A549 (cell line): ENCODE measurements at regions not wholly inside any gene's neighbourhood (a gene's known extent, or its start where the extent isn't known, plus 50 kb on each side); places are given as distances from the start of the nearest gene placed in this dataset.

Experiments used
- ATAC-seq, 2 experiments: fragments of 200-7000 bp in 1 of 2; fragments of >200 bp in 1 of 2; cut with Nextera tagmentation in 1 of 2; cut with Tn5 transposase in 1 of 2; 3 replicates each; pipeline versions ENCODE4 v1.8.0 to v1.9.1; 2018 to 2020; ENCODE audit warnings: mild to moderate bottlenecking in 1 of 2, moderate library complexity in 1 of 2
- CTCF ChIA-PET: fragments of 300-600 bp; sonication (Branson Sonifier 250); formaldehyde crosslinking; extraction: SDS; loops from one replicate; lab custom pipeline; 2021; ENCODE audit warnings: antibody characterized with exemption, inconsistent platforms; lab: Yijun Ruan, JAX
- POLR2A ChIA-PET: fragments of 350-600 bp; formaldehyde crosslinking; extraction: SDS; loops from one replicate; lab custom pipeline; 2021; ENCODE audit warnings: antibody characterized with exemption, inconsistent platforms; lab: Yijun Ruan, JAX
- DNase-seq, 2 experiments: peaks; one replicate each; pipeline versions ENCODE4 v3.0.0 to v3.0.0-alpha.2; 2011 to 2016; ENCODE audit warnings: low read depth in 1 of 2, low spot score in 1 of 2
- FAIRE-seq: peaks from 2 replicates; lab custom pipeline; 2011; peaks lifted over from hg19 to GRCh38; lab: Jason Lieb, UNC
- H3K27ac ChIP-seq, 2 experiments: fragments of >200 bp; sonication (Bioruptor Twin); formaldehyde crosslinking; 3 replicates each; pipeline ENCODE4 v1.5.1; 2016 to 2017
- H3K4me1 ChIP-seq: fragments of >200 bp; sonication (Bioruptor Twin); formaldehyde crosslinking; 3 replicates; pipeline ENCODE4 v1.6.1; 2016
- H3K4me2 ChIP-seq: fragments of >200 bp; sonication (Bioruptor Twin); formaldehyde crosslinking; 3 replicates; pipeline ENCODE4 v1.6.1; 2016
- H3K4me3 ChIP-seq: fragments of >200 bp; sonication (Bioruptor Twin); formaldehyde crosslinking; 3 replicates; pipeline ENCODE4 v1.5.1; 2016
- H3K9me3 ChIP-seq: fragments of >200 bp; sonication (Bioruptor Twin); formaldehyde crosslinking; 3 replicates; pipeline ENCODE4 v1.6.1; 2016
- BHLHE40 ChIP-seq: IDR thresholded peaks from 2 replicates; pipeline ENCODE4 v1.6.1; 2012; ENCODE audit warnings: low read depth, low read length, inconsistent platforms
- CBX2 ChIP-seq: fragments of 200-600 bp; sonication (generic); IDR thresholded peaks from 2 replicates; pipeline ENCODE4 v1.6.1; 2016; ENCODE audit warnings: low read depth, mild to moderate bottlenecking, borderline replicate concordance
- CEBPB ChIP-seq, 2 experiments: fragments of >200 bp in 1 of 2; sonication (Bioruptor Twin) in 1 of 2; formaldehyde crosslinking in 1 of 2; IDR thresholded peaks; 2 replicates each; pipeline ENCODE4 v1.6.1; 2012 to 2016
- CTCF ChIP-seq: fragments of >200 bp; sonication (Bioruptor Twin); formaldehyde crosslinking; IDR thresholded peaks from 3 replicates; pipeline ENCODE4 v1.5.1; 2016
- EHF ChIP-seq: fragments of 250-450 bp; sonication (Bioruptor Pico); IDR thresholded peaks from 2 replicates; pipeline ENCODE4 v1.5.0; 2020; ENCODE audit warnings: mild to moderate bottlenecking
- EP300 ChIP-seq, 2 experiments: fragments of >200 bp; sonication (Bioruptor Twin); formaldehyde crosslinking; IDR thresholded peaks; 2 replicates in 1 of 2; 3 replicates in 1 of 2; pipeline ENCODE4 v1.6.1; 2016 to 2017
- FOSL2 ChIP-seq, 2 experiments: fragments of 450-650 bp in 1 of 2; fragments of >200 bp in 1 of 2; sonication (Bioruptor Twin) in 1 of 2; formaldehyde crosslinking; IDR thresholded peaks; 2 replicates each; pipeline versions ENCODE4 v1.5.0 to v1.6.1; 2016 to 2020; ENCODE audit warnings: mild to moderate bottlenecking in 1 of 2, moderate library complexity in 1 of 2
- FOXS1 ChIP-seq: fragments of 250-450 bp; sonication (Bioruptor Pico); IDR thresholded peaks from 2 replicates; pipeline ENCODE4 v1.5.0; 2020; ENCODE audit warnings: mild to moderate bottlenecking, moderate library complexity
- HEYL ChIP-seq: fragments of 250-450 bp; sonication (Bioruptor Pico); IDR thresholded peaks from 2 replicates; pipeline ENCODE4 v1.8.0; 2021; ENCODE audit warnings: mild to moderate bottlenecking, moderate library complexity
- HMGXB4 ChIP-seq: fragments of 250-450 bp; sonication (Bioruptor Pico); IDR thresholded peaks from 2 replicates; pipeline ENCODE4 v1.5.0; 2021; ENCODE audit warnings: mild to moderate bottlenecking, moderate library complexity, borderline replicate concordance
- MYC ChIP-seq: IDR thresholded peaks from 2 replicates; pipeline ENCODE4 v1.6.1; 2012; ENCODE audit warnings: mild to moderate bottlenecking, inconsistent platforms, low read length, improper control_type of control experiment, borderline replicate concordance
- NFE2L2 ChIP-seq: fragments of 150-350 bp; conservative IDR thresholded peaks from 2 replicates; pipeline ENCODE4 v1.6.1; 2014; ENCODE audit warnings: low read length
- PBX3 ChIP-seq: IDR thresholded peaks from 2 replicates; pipeline ENCODE4 v1.6.1; 2012
- POLR2A ChIP-seq: IDR thresholded peaks from 2 replicates; pipeline ENCODE4 v1.6.1; 2012; ENCODE audit warnings: mild to moderate bottlenecking, low read length
- POLR2AphosphoS2 ChIP-seq: conservative IDR thresholded peaks from 2 replicates; pipeline ENCODE4 v1.6.1; 2012; ENCODE audit warnings: low read length, improper control_type of control experiment, inconsistent platforms
- RAD21 ChIP-seq, 2 experiments: fragments of >200 bp in 1 of 2; sonication (Bioruptor Twin) in 1 of 2; formaldehyde crosslinking in 1 of 2; IDR thresholded peaks in 1 of 2; conservative IDR thresholded peaks in 1 of 2; 2 replicates in 1 of 2; 3 replicates in 1 of 2; pipeline ENCODE4 v1.6.1; 2012 to 2018; ENCODE audit warnings: inconsistent platforms in 1 of 2
- SREBF2 ChIP-seq: fragments of 450-650 bp; IDR thresholded peaks from 2 replicates; pipeline ENCODE4 v1.6.1; 2014; ENCODE audit warnings: mild to moderate bottlenecking, moderate library complexity
- TFCP2L1 ChIP-seq: fragments of 250-450 bp; sonication (Bioruptor Pico); IDR thresholded peaks from 2 replicates; pipeline ENCODE4 v1.5.0; 2021; ENCODE audit warnings: mild to moderate bottlenecking
- TP53 ChIP-seq: fragments of 250-450 bp; sonication (Bioruptor Pico); IDR thresholded peaks from 2 replicates; pipeline ENCODE4 v1.5.0; 2021; ENCODE audit warnings: mild to moderate bottlenecking, moderate library complexity
- ZSCAN20 ChIP-seq: fragments of 250-450 bp; sonication (Bioruptor Pico); IDR thresholded peaks from 2 replicates; pipeline ENCODE4 v1.8.0; 2022; ENCODE audit warnings: mild to moderate bottlenecking, moderate library complexity
- WGBS: methylation state at CpG from one replicate; pipeline ENCODE4 v1.1.6; 2017; ENCODE audit errors: missing lambda C conversion rate; 5-methylcytosine and 5-hydroxymethylcytosine counted together
- TF ChIP-seq, protein P1 (sequence below): fragments of >200 bp; sonication (Bioruptor Twin); formaldehyde crosslinking; IDR thresholded peaks from 3 replicates; pipeline ENCODE4 v1.6.1; 2016

DNA sequence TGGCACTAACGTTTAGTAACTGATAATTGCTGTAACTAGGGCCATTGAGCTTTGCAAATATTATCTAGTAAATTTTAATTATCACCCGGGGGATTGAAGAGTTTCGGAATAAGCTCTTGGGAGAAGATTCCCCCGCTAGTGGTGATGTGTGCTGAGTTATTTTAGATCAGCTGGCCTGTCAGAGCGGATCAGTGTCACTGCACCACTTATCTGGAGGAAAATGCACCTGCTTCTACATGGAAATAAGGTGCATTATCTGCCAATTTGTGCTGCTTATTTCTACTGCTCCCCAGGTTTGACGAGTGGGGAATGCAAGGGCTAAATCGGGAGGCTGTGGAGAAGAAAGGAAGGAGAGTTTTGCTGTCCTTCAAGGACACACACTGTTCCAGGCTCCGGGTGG lies 518.6 kb downstream of the TLE4 start:
- CTCF ChIA-PET, result no interaction called here
- Histone ChIP-seq H3K9me3 (no peaks in the 10 kb centered on the region; the same call in 2 of the 3 replicates), H3K27ac (no peak overlapping the region)
- no peak for TF ChIP-seq POLR2AphosphoS2
- TF ChIP-seq, protein P1, sequence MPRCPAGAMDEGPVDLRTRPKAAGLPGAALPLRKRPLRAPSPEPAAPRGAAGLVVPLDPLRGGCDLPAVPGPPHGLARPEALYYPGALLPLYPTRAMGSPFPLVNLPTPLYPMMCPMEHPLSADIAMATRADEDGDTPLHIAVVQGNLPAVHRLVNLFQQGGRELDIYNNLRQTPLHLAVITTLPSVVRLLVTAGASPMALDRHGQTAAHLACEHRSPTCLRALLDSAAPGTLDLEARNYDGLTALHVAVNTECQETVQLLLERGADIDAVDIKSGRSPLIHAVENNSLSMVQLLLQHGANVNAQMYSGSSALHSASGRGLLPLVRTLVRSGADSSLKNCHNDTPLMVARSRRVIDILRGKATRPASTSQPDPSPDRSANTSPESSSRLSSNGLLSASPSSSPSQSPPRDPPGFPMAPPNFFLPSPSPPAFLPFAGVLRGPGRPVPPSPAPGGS, result no peak
- no peak for TF ChIP-seq TP53 (CRISPR knock-in tag)
- no peak for TF ChIP-seq HMGXB4 (CRISPR knock-in tag)
- no peak for TF ChIP-seq ZSCAN20
- TF ChIP-seq CEBPB (IDR thresholded peaks at IDR 0.05), result no peak
- no peak for TF ChIP-seq FOSL2 (IDR thresholded peaks at IDR 0.05)
- no peak for TF ChIP-seq FOSL2 (CRISPR knock-in tag; IDR thresholded peaks at IDR 0.05)
- no peak for TF ChIP-seq EP300 (IDR thresholded peaks at IDR 0.05)
- no peak for TF ChIP-seq RAD21 (conservative IDR thresholded peaks at IDR 0.05 in 1 of 2, IDR thresholded peaks at IDR 0.05 in 1 of 2)
- TF ChIP-seq NFE2L2, result no peak
- no peak for TF ChIP-seq EHF (CRISPR knock-in tag)
- no peak for TF ChIP-seq MYC
- TF ChIP-seq HEYL (CRISPR knock-in tag), result no peak
- TF ChIP-seq SREBF2, result no peak
- TF ChIP-seq TFCP2L1, result no peak
- TF ChIP-seq, all 56 proteins: peak for 0
- 49% methylated on average over 8 of the region's 8 CpGs for WGBS
- ATAC-seq (no peak), DNase-seq (no peak), FAIRE-seq (no peak)
- Histone ChIP-seq H3K4me1 (no peaks in the 10 kb centered on the region), H3K4me2 (no peak overlapping the region), H3K4me3 (no peak overlapping the region)
- POLR2A ChIA-PET, result no interaction called here

DNA sequence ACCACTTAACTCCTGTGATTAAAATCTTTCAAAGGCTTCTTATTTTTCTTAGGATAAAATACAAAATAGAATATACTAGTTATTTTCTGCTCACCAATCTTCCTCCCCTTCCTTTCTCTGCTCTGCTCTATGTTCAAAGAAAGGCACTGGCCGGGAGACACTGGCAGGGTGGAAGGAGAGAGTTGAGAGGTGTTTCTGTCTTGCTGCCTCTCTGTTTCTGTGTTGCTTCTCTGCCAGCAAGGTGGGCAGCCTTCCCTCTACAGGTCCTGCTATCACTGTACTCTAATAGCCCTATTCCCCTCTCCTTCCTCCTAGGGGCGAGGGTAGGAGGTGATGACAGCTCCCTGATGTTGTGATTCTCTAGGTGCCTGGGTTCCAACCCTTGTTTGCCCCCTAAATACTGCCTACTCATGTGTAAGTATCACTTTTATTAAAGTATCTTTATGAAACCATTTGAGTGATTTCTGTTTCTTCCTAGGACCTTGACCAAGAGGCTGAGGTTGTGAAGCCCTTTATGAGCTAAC lies 515.1 kb downstream of the TLE4 start:
- TF ChIP-seq CTCF, result no peak
- no peak for TF ChIP-seq CBX2
- no peak for TF ChIP-seq SREBF2
- TF ChIP-seq FOXS1 (CRISPR knock-in tag), result no peak
- TF ChIP-seq PBX3, result no peak
- TF ChIP-seq POLR2A, result no peak
- no peak for TF ChIP-seq BHLHE40
- ChIA-PET POLR2A (no interaction called here), CTCF (no interaction called here)
- H3K4me1 ChIP-seq, result no peaks in the 10 kb centered on the region
- no peak overlapping the region for H3K4me3 ChIP-seq
- no peak overlapping the region for H3K27ac ChIP-seq
- no peak overlapping the region for H3K4me2 ChIP-seq
- no peaks in the 10 kb centered on the region; the same call in 2 of the 3 replicates for H3K9me3 ChIP-seq
- ATAC-seq (no peak), FAIRE-seq (no peak), DNase-seq (no peak)
- WGBS, result 17% methylated on average over 2 of the region's 2 CpGs
